Cardiac fibroblast (primary cell): ENCODE measurements at regions not wholly inside any gene's neighbourhood (a gene's known extent, or its start where the extent isn't known, plus 50 kb on each side); places are given as distances from the start of the nearest gene placed in this dataset.

Experiments used
- DNase-seq, 2 donors: peaks; one replicate each; pipeline versions ENCODE4 v3.0.0 to v3.0.0-alpha.2; 2010; ENCODE audit warnings: low read depth in 2 of 2
- H3K4me3 ChIP-seq, 2 donors: replicated peaks in 1 of 2; 1 replicate in 1 of 2; 2 replicates in 1 of 2; pipeline ENCODE4 v1.5.1; 2011; ENCODE audit warnings: low read depth in 2 of 2, low read length in 2 of 2, mild to moderate bottlenecking in 2 of 2, moderate library complexity in 1 of 2
- TF ChIP-seq, protein P1 (sequence below): IDR thresholded peaks from one replicate; pipeline ENCODE4 v1.5.1; 2011; ENCODE audit warnings: low read depth, mild to moderate bottlenecking, low read length, inconsistent platforms

DNA sequence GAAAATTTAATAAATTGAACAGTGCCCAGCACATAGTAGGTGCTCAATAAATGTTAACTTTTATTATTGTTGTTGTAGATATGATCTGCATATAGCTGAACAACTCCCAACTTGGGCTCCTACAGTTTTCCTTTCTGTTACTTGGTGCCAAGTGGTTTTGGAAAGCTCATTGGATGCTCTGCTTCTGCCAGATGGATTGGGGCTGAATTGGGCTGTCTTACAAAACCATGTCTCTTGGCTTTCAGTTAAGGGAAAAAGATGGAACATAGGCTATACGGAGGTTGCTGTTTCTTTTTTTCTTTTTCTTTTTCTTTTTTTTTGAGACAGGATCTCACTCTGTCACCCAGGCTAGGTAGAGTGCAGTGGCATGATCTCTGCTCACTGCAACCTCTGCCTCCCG, 140.7 kb upstream of the PWP1 start:
- no peak for DNase-seq
- TF ChIP-seq, protein P1, sequence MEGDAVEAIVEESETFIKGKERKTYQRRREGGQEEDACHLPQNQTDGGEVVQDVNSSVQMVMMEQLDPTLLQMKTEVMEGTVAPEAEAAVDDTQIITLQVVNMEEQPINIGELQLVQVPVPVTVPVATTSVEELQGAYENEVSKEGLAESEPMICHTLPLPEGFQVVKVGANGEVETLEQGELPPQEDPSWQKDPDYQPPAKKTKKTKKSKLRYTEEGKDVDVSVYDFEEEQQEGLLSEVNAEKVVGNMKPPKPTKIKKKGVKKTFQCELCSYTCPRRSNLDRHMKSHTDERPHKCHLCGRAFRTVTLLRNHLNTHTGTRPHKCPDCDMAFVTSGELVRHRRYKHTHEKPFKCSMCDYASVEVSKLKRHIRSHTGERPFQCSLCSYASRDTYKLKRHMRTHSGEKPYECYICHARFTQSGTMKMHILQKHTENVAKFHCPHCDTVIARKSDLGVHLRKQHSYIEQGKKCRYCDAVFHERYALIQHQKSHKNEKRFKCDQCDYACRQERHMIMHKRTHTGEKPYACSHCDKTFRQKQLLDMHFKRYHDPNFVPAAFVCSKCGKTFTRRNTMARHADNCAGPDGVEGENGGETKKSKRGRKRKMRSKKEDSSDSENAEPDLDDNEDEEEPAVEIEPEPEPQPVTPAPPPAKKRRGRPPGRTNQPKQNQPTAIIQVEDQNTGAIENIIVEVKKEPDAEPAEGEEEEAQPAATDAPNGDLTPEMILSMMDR = no peak

DNA sequence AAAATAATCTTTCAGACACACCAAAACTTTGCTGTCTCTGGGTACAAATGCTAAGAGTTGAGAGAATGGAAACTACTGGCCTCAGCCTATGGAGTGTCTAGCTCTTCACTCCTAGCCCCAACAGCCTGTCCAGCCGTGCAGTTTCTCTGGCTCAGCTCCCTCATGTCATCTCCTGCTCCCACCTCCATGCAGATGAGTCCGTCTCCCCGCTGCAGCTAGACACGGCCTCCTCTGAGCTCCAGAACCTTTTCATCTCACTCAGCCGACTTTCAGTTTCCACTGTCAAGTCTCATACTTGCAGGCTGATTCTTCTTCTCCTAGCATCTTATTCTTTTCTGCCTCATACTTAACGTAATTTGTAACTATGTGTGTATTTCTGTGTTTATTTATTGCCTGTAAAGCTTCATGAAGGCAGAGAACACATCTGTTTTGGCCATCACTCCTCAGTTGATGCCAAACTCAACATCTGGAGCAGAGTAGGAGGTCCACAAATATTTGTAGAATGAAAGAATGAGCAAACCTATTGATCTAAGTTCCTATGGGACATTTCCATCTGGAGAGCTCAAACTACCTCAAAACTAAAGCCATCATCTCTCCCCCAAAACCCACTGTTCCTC, 139.8 kb upstream of the PWP1 start:
- TF ChIP-seq, protein P1 = no peak
- peak in 1 of 2 donors; percentile 4 for DNase-seq
- H3K4me3 ChIP-seq = no peak overlapping the region

More for the DNA sequence above, 140.7 kb upstream of the PWP1 start:
- H3K4me3 ChIP-seq = no peak overlapping the region

DNA sequence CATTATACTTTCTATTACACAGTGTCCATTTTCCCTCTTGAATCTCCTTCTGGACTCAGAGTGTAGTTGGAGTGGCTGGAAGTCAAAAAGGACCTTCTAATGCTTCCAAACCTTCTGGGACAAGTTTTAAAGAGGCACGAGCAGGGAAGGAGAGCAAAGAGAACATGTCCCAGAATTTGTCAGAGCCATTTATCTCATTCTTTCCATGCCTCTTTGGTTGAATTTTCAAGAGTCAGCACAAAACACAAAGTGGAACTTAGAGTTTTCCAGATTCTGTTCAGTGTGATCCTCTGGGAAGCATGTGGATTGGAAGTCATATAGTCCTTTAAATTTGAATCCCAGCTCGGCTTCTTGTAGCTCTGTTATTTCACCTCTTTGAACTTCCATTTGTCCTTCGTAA, 138.2 kb upstream of the PWP1 start:
- DNase-seq = no peak
- H3K4me3 ChIP-seq = no peak overlapping the region
- TF ChIP-seq, protein P1 = no peak

DNA sequence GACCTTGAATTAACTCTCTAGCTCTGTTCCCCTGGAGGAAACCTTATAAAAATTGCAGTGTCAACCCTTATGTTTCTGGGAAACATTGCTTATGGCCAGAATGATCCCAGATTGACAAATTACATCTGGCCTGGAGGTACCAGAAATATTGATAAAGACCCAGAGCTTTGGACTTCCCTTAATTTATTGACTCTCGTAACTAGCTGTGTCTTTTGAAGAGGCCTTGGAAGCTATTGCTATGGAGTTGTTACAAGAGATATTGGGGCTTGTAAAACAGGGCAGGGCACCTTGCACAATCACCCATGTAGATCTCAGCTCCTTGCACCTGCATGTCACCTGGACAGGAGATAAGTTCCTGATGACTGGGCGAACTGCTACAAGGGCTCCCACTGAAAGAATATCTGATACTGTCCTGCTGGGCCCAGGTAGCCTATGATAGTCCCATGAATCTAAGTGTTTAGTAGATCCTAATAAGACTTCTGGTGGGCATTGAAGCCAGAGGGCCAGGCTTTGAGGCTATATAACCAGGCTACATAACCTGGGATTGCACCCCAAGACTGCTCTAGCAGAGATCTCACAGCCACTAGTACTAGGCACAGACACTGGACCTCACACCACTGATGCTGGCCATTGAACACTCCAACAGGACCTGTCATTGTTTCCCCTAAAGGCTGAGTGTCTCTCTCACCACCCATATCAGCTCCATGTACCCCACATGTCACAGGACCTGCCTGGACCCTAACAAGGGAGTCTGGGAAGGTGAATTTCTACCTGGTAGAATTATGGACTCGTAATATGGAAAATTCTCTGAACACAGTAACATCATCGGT, 135.7 kb upstream of the PWP1 start:
- no peak for DNase-seq
- no peak overlapping the region for H3K4me3 ChIP-seq
- TF ChIP-seq, protein P1 = no peak

DNA sequence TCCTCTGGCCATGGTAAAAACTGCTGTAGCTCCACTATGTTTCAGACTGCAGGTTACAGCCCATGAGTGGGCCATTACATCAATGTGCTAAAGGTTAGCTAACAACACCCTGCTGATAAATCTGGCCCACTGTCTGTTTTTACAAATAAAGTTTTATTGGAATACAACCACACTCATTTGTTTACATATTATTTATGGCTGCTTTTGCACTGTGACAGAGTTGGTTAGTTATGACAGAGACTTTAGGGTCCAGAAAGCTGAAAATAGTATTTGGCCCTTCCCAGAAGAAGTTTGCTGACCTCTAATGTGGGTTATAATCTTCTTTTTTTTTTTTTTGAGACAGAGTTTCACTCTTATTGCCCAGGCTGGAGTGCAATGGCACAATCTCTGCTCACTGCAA, 134.2 kb upstream of the PWP1 start:
- TF ChIP-seq, protein P1 = no peak
- H3K4me3 ChIP-seq = no peak overlapping the region
- DNase-seq = no peak

DNA sequence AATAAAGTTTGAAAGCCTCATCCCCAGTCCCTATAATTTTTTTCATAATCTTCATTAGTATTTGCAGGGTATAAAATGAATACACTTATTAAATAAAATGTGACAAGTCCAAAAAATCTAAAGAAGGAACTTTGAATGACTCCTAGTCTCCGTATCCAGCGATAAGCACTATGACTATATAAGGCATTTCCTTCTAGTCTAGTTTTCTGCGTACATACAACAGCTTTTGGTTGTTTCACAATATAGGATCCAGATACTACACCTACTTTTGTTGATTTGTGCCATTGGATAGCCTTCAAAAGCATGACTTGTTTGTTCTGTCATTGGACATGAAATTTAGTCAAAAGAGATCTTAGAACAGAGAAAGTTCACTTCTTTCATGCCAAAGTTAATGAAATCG, 133.3 kb upstream of the PWP1 start:
- TF ChIP-seq, protein P1 = no peak
- no peak overlapping the region for H3K4me3 ChIP-seq
- no peak for DNase-seq
